ELF-1 (cell line): ENCODE measurements at regions not wholly inside any gene's neighbourhood (a gene's known extent, or its start where the extent isn't known, plus 50 kb on each side); places are given as distances from the start of the nearest gene placed in this dataset.
A peak's percentile ranks its signal among the peaks of the same experiment; 100 is the strongest.
"Not testable (repeated sequence)": the region's sequence is repeated elsewhere in the genome, so short reads cannot be mapped to it uniquely, and the experiment has no call there.

Source experiments
- DNase-seq: peaks from one replicate; pipeline ENCODE4 v3.0.0-alpha.2; 2016; ENCODE audit warnings: low read depth, low spot score

GRCh38 chr1:47522935-47523834, 85.3 kb downstream of the FOXD2 start:
- DNase-seq: no peak

GRCh38 chr1:47523835-47524215, 86.0 kb downstream of the FOXD2 start:
- DNase-seq: no peak

GRCh38 chr1:47524272-47524671, 86.4 kb downstream of the FOXD2 start:
- DNase-seq: peak; percentile 12

- DNase-seq: peak; percentile 84
Measured at GRCh38 chr1:47527653-47528272, 89.9 kb downstream of the FOXD2 start.

- no peak for DNase-seq
Measured at GRCh38 chr1:47529520-47530098, 91.8 kb downstream of the FOXD2 start.

GRCh38 chr1:47532921-47533792, 95.3 kb downstream of the FOXD2 start:
- peak; percentile 88 for DNase-seq

- DNase-seq: peak; percentile 67
Measured at GRCh38 chr1:47533793-47534328, 96.0 kb downstream of the FOXD2 start.

GRCh38 chr1:47534436-47534835, 96.6 kb downstream of the FOXD2 start:
- peak; percentile 54 for DNase-seq

GRCh38 chr1:47536646-47537118, 98.8 kb downstream of the FOXD2 start:
- DNase-seq: peak; percentile 64

- DNase-seq: no peak
Measured at GRCh38 chr1:47537268-47537667, 99.4 kb downstream of the FOXD2 start.

- DNase-seq: no peak
Measured at GRCh38 chr1:47537966-47538365, 100.1 kb downstream of the FOXD2 start.

- DNase-seq: not testable (repeated sequence)
Measured at GRCh38 chr1:47538530-47538929, 100.7 kb downstream of the FOXD2 start.

- not testable (repeated sequence) for DNase-seq
Measured at GRCh38 chr1:47541705-47542104, 103.9 kb downstream of the FOXD2 start.

GRCh38 chr1:47543089-47543488, 105.2 kb downstream of the FOXD2 start:
- not testable (repeated sequence) for DNase-seq

- no peak for DNase-seq
Measured at GRCh38 chr1:47545912-47546483, 108.2 kb downstream of the FOXD2 start.

GRCh38 chr1:47547753-47548573, 110.1 kb downstream of the FOXD2 start:
- no peak for DNase-seq

GRCh38 chr1:47548637-47549036, 110.8 kb downstream of the FOXD2 start:
- no peak for DNase-seq

- no peak for DNase-seq
Measured at GRCh38 chr1:47549532-47549931, 111.7 kb downstream of the FOXD2 start.

- DNase-seq: no peak
Measured at GRCh38 chr1:47550929-47551328, 113.1 kb downstream of the FOXD2 start.

- DNase-seq: no peak
Measured at GRCh38 chr1:47551971-47552528, 114.2 kb downstream of the FOXD2 start.
